Adrenal gland (tissue), 9 donors: ENCODE measurements at regions not wholly inside any gene's neighbourhood (a gene's known extent, or its start where the extent isn't known, plus 50 kb on each side); places are given as distances from the start of the nearest gene placed in this dataset.

Source experiments
- DNase-seq, 7 donors: peaks; one replicate each; pipeline ENCODE4 v3.0.0-alpha.2; 2019 to 2020
- H3K27ac ChIP-seq, 5 donors: fragments of 200-600 bp; sonication (generic) in 4 of 5; 1 replicate in 3 of 5; 2 replicates in 2 of 5; pipeline versions ENCODE4 v1.5.1 to v1.8.0; 2016 to 2020; ENCODE audit warnings: mild to moderate bottlenecking in 1 of 5
- H3K27me3 ChIP-seq: fragments of 200-600 bp; 2 replicates; pipeline ENCODE4 v1.8.0; 2021
- H3K36me3 ChIP-seq, 2 donors: fragments of 200-600 bp; replicated peaks in 1 of 2; 1 replicate in 1 of 2; 2 replicates in 1 of 2; pipeline versions ENCODE4 v1.5.1 to v1.8.0; 2018 to 2022
- H3K4me1 ChIP-seq, 2 donors: fragments of 200-600 bp; replicated peaks in 1 of 2; 1 replicate in 1 of 2; 2 replicates in 1 of 2; pipeline versions ENCODE4 v1.5.1 to v1.8.0; 2018 to 2021
- H3K4me3 ChIP-seq, 4 donors: fragments of 200-600 bp; sonication (generic) in 3 of 4; one replicate each; pipeline ENCODE4 v1.5.1; 2016 to 2018
- H3K9me3 ChIP-seq, 3 donors: fragments of 200-600 bp; sonication (generic) in 1 of 3; replicated peaks in 1 of 3; 1 replicate in 2 of 3; 2 replicates in 1 of 3; pipeline versions ENCODE4 v1.5.1 to v1.8.0; 2016 to 2021
- CTCF ChIP-seq, 6 experiments: fragments of 450-650 bp in 4 of 6; fragments of 200-600 bp in 2 of 6; sonication (generic) in 1 of 6; IDR thresholded peaks; 1 replicate in 5 of 6; 2 replicates in 1 of 6; pipeline versions ENCODE4 v1.5.1 to v1.8.0; 2016 to 2021; ENCODE audit warnings: antibody characterized with exemption in 6 of 6, mild to moderate bottlenecking in 2 of 6, moderate library complexity in 1 of 6
- POLR2A ChIP-seq, 2 donors: fragments of 450-650 bp; IDR thresholded peaks; one replicate each; pipeline ENCODE4 v1.6.1; 2017; ENCODE audit warnings: antibody characterized with exemption in 2 of 2, mild to moderate bottlenecking in 2 of 2, moderate library complexity in 1 of 2
- WGBS, 4 donors: extraction: QIAGEN DNeasy Blood & Tissue Kit in 2 of 4; methylation state at CpG; one replicate each; pipeline versions ENCODE4 v1.1.5 to v1.1.7; 2013 to 2017; 5-methylcytosine and 5-hydroxymethylcytosine counted together
- intact Hi-C, 2 donors: fragments of 100-400 bp; cut with DNase I; formaldehyde crosslinking; loops; one replicate each; pipeline versions ENCODE4 v1.14.1 to v1.15.0; 2022 to 2023
- donor health status: healthy with polysubstance abuse.
- donor health status: Bipolar disorder and iron deficiency.
- donor health status: DM: yes; HTN: yes; CAD: no.
- donor health status: DM: no; HTN: no; CAD: no.
- donor health status: DM: no; HTN: no; CAD: no.

- no peaks in the 10 kb centered on the region for H3K9me3 ChIP-seq
- H3K27ac ChIP-seq, result no peak overlapping the region
- intact Hi-C loops, result no loop called here
- H3K4me3 ChIP-seq, result no peak overlapping the region
- H3K36me3 ChIP-seq, result no peaks in the 10 kb centered on the region
- H3K27me3 ChIP-seq, result no peaks in the 10 kb centered on the region
- DNase-seq, result peak in 1 of 7 donors; percentile 21
- 72 to 86% (median 80%) methylated on average over 7 to 15 of the region's 15 CpGs for WGBS, 4 donors
- TF ChIP-seq CTCF (IDR thresholded peaks at IDR 0.05), result no peak
- TF ChIP-seq POLR2A (IDR thresholded peaks at IDR 0.05), result no peak
- no peaks in the 10 kb centered on the region for H3K4me1 ChIP-seq
These were observed 599.8 kb downstream of the AJAP1 start for GRCh38 chr1:5254131-5254725.

- Histone ChIP-seq H3K9me3 (no peaks in the 10 kb centered on the region), H3K4me1 (no peaks in the 10 kb centered on the region), H3K27me3 (no peaks in the 10 kb centered on the region), H3K36me3 (no peaks in the 10 kb centered on the region), H3K4me3 (no peak overlapping the region), H3K27ac (no peak overlapping the region)
- TF ChIP-seq POLR2A (IDR thresholded peaks at IDR 0.05) (no peak), CTCF (IDR thresholded peaks at IDR 0.05) (no peak)
- WGBS, 4 donors, result 81 to 89% (median 86%) methylated on average over 4 to 5 of the region's 5 CpGs
- DNase-seq, result peak in 1 of 7 donors; percentile 37
- intact Hi-C loops, result no loop called here
These were observed 598.6 kb downstream of the AJAP1 start for GRCh38 chr1:5253036-5253435.

GRCh38 chr1:5250336-5250735 is 595.9 kb downstream of the AJAP1 start:
- intact Hi-C loops, result no loop called here
- no peaks in the 10 kb centered on the region for H3K36me3 ChIP-seq
- no peaks in the 10 kb centered on the region for H3K4me1 ChIP-seq
- 45 to 89% (median 50%) methylated on average over 2 of the region's 2 CpGs for WGBS, 4 donors
- no peak overlapping the region for H3K27ac ChIP-seq
- DNase-seq, result no peak
- no peak overlapping the region for H3K4me3 ChIP-seq
- TF ChIP-seq CTCF (IDR thresholded peaks at IDR 0.05) (no peak), POLR2A (IDR thresholded peaks at IDR 0.05) (no peak)
- H3K9me3 ChIP-seq, result no peaks in the 10 kb centered on the region
- H3K27me3 ChIP-seq, result no peaks in the 10 kb centered on the region

- Histone ChIP-seq H3K27ac (no peak overlapping the region), H3K27me3 (no peaks in the 10 kb centered on the region), H3K4me1 (no peaks in the 10 kb centered on the region), H3K9me3 (no peaks in the 10 kb centered on the region), H3K36me3 (no peaks in the 10 kb centered on the region), H3K4me3 (no peak overlapping the region)
- peak in 1 of 7 donors; percentile 7 for DNase-seq
- no peak for TF ChIP-seq POLR2A (IDR thresholded peaks at IDR 0.05)
- no peak for TF ChIP-seq CTCF (IDR thresholded peaks at IDR 0.05)
- intact Hi-C loops, result no loop called here
- WGBS, 4 donors, result 61 to 85% (median 74%) methylated on average over 5 of the region's 5 CpGs
These were observed 590.9 kb downstream of the AJAP1 start for GRCh38 chr1:5245348-5245747.
